GM21528 (cell line): ENCODE measurements at regions not wholly inside any gene's neighbourhood (a gene's known extent, or its start where the extent isn't known, plus 50 kb on each side); places are given as distances from the start of the nearest gene placed in this dataset.

Experiments used
- ATAC-seq: cut with Tn5 transposase; IDR thresholded peaks from one replicate; pipeline ENCODE4 v1.9.1; 2021; ENCODE audit warnings: mild to moderate bottlenecking, moderate library complexity; ENCODE audit not compliant: unreplicated experiment, low FRiP score

DNA sequence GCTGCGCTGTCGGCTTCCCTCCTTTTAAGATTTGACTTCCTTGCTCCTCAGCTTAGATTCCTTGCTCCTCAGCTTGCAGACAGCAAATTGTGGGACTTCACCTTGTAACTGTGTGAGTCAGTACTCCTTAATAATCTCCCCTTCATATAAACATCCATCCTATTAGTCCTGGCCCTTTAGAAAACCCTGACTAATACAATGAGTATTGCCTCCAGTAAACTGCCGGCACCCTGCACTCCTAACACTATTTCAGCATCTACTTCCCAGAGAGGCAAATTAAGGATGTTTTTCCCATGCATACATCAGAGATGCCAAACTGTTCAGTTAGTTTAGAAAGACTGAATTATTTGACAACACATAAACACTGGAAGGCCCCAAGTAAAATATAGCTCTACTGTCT lies 611.3 kb upstream of the TMEM132C start:
- ATAC-seq, result no peak

DNA sequence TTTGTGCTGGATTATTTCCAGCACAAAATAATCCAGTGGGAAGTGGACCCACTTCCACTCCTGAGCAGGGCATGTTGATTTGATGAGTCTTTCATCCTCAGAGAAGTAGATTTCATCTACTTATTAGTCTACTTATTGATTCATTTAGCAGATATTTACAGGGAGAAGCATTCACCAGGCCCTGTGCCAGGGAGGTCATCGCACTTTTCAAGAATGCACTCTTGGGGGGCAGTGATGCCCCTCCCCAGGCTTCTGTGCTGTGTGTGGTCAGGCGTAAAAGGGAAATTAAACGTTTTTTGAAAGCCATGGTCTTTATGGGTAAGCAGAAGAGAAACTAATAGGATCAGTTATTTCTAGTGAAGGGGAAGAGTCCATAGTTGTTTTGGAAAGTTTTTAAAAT lies 610.7 kb upstream of the TMEM132C start:
- no peak for ATAC-seq

DNA sequence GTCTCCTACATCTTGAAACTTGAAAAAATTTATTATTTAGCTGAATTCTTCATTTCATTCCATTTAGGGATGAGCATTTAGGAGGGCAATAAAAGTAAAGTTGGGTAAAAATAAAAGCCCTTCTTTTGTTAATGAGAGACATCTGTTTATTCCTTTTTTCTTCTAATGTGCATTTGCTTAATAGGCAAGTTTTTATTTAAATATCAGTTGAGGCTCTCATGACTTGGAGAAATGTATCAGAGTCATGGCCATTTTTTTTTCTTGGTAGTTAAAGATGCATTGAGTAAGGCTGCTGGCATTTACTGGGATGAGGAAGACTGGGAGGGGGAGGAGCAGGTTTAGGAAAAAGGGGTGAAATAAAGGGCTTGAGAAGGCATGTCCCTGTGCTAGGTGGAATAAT lies 609.9 kb upstream of the TMEM132C start:
- no peak for ATAC-seq

DNA sequence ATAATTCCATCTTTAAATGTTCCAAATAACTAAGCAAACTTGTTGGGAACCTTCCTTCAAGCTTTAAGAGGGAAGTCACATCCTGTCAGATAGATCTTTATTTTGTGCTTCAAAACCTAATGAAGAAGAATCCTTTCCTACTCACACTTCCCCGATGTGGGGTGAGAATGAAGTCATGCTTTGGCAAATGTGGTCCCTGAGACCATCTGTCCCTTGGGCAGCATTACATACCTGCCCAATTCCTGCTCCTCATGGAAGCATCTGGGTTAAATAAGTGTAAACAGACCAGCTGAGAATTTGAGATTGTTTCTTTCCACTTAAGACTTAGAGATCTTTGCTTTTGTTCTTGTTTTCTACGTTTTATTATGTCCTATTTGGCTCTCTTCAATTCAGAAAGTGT lies 606.0 kb upstream of the TMEM132C start:
- no peak for ATAC-seq

DNA sequence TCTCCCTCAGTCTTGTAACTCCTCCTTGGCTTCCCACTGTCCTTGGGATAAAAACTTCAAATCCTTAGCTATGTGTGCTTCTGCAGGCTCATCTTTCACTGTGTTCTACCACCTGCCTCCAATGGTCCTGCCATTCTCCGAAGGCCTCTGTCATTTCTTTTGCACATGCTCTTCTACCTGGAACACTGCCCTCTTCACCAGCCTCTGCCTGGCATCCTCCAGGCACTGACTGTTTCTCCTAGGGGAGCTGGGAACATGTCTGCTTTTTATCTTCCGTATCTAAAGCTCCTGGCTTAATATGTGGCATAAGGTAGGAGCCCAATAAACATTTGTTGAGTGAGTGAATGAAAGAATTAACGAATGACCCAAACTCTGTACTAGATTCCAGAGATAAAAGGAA lies 603.3 kb upstream of the TMEM132C start:
- no peak for ATAC-seq

DNA sequence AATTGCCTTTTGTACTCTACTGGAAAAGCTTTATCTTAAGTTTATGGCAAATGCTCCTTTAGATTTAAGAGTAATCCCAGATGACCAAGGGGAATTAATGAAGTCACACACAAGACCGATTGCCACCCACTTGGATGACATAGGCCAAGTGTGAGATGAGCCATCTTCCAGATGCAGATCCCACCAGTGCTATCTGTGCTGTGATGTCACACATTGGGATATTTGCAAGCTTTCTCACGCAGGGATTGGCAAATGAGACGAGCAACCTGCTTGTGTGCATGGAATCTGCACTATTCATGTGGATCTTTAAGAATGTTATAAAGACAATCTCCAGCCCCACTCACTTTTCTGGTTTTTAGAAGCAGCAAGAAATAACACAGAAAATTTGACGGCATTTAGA lies 602.1 kb upstream of the TMEM132C start:
- ATAC-seq, result no peak

DNA sequence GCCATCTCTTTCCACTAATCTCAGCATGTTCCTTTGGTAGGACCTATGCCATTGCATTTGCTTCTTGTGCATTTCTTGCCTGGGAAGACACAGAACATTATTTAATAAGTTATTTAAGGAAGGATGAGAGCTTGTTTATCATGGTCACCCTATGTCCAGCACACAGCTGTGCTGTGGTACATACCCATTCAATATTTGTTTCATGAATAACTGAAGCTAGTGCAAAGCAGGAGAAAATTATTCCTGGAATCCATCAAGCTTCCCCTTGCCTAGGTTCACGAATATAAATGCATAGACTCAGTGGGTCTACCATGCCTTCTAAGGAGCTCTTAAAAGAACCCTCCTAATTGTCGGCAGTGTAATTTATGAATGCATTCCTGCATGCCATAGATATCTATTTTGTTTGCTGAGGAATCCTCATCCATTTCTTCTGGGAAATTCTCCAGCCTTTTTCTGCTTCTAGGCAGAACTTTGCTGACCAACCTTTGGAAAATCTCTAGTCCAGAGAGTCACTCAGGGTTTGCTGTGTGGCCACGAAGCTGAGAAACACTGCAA lies 599.8 kb upstream of the TMEM132C start:
- no peak for ATAC-seq

DNA sequence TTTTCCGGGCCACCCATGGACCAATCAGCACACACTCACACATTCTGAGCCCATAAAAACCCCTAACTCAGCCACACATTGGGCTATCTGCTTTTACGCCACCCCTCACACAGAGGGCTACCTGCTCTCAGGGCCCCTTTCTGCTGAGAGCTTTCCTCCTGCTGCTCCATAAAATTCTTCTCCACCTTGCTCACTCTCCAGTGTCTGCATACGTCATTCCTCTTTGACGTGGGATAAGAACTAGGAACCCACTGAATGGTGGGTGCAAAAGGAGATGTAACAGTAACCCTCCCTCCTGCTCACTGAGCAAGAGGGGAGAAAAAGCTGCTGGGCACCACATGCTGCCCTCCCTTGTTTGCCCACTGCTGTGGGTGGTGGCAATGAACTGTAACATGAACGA lies 596.7 kb upstream of the TMEM132C start:
- ATAC-seq, result no peak

DNA sequence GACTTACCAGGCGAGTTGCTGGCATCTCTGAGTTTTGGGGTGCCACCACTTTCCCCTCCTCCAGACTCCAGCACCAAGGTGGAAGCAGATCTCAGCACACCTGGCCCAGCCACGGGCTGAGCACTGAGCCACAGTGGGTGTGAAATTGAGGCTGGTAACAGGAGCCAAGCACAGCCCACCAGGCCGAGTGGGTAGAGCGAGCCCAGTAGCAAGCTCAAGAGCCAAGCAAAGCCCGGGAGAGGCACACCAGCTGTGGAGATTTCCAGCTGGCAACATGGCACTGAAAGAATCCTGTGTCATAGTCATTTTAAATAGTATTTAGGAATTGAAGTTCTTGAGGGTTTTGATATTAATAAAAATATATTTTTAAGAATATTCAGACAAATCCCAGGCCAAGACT lies 596.2 kb upstream of the TMEM132C start:
- ATAC-seq, result no peak

DNA sequence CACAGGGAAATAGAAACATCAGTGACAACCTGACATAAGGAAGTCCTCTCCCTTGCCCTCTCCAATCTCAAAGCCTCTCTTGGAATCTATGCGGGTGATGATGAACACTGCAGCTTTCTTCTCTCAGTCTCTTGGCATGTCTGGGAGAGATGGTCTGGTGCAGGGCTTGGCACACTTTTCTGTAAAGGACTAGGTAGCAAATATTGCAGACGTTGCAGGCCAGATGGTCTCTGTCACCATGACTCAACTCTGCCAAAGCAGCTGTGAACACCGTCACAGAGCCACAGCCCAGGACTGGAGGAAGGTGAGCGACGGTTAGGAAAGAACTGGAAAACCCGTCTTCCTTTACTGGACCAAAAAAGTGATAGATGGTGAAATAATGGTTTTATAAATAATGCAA lies 591.0 kb upstream of the TMEM132C start:
- no peak for ATAC-seq

DNA sequence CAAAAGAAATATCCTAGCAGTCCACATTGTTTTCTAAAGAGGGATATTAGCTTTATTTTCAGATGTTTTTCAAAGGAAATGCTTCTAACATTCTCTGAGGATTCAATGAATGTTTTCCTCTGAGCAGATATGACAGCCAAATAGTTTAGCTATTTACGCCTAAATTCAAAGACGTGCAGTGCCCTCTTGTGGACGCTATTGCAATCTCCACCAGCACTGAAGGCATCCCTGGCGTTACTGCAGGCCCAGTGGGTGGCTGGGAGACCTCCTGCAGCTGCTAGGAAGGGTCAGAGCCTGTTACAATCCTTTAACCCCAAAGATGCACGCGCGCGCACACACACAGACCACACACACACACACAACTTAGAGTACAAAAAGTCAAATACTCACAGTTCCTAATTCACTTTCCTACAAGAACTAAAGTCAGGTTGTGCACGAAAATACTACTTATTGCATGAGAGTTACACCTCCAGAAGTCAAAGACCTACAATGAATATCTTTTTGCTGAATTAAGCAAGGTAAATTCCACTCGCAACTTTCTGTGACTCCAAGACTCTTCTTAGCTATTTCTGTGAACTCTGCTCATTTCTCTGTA lies 589.3 kb upstream of the TMEM132C start:
- peak; percentile 63 for ATAC-seq

DNA sequence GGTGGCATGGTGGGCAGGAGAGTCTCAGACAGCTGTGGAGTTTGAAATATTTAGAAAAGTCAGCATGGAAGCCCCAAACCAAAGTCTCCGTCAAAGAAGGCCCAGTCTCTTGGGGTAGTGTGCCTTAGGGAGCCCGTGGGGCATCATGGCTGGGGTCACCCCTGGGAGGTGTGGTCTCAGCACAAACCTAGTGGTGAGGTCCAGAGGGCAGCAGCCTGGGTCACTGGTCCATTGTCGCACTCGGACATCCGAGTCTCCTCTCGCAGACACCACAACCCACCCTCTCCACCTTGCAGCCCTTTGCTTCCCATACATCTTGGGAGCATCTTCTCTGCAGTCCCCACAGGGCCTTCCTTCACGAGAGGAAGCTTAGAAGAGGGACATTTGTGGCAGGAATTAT lies 588.0 kb upstream of the TMEM132C start:
- ATAC-seq, result no peak

DNA sequence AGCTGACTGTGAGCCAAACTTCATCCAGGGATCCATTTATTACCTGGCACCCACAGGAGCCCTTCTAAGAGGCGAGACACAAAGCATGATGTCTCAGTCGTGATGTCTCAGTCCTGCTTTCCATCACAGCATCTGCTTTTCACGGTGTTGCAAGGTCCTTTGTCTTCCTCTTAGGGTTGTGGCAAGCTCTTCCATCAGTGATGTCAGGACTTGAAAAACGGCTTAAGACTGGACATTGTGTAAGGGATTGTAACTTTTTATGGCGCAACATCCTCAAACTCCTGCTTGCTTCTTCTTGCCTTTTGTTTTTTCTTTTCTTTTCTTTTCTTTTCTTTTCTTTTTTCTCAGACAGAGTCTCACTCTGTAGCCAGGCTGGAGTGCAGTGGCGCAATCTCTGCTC lies 586.5 kb upstream of the TMEM132C start:
- ATAC-seq, result no peak

DNA sequence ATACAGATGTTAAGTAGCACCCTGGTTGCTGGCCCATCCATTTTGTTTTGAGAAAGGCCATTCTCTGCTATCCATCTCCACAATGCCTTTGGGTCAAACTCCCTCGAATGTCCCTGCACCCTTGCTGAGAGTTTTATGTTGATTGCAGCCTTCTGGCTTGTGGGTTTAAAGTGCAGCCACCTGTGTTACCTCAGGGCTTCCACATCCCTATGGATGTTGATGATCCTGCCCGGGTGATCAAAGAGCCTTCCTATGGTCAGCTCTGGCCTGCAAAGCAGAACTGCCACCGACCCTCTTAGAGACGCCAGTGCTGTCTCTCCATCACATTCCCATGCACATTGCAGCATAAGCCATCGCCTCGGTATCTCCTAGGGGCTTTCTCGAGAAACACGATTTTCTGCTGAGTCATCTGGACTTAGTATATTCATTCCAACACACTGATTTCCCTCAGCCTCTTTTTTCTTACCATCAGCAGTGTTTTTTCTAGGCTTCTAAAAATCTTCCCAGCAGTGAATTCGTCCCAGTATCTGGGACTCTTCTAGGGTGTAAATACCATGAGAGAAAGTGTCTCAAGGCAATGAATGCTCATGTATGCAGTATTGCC lies 585.7 kb upstream of the TMEM132C start:
- ATAC-seq, result no peak

DNA sequence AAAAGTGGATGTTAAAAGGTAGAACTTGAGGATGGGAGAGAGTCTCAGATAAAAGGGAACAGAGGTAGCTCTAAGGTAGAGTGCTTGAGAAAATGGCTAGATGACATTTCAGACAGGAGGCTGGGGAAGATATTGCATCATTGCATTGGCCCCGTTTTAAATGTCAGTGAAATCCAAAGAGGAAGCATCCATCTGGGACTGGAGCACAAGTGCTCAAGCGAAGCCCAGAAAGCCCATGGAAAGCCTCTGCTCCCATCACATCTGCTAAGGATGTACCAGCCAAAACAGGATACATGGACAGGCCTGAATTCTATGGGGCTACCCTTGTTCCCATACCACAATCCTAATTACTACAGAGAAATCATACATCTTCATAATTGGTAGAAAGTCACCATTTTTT lies 581.5 kb upstream of the TMEM132C start:
- ATAC-seq, result no peak

DNA sequence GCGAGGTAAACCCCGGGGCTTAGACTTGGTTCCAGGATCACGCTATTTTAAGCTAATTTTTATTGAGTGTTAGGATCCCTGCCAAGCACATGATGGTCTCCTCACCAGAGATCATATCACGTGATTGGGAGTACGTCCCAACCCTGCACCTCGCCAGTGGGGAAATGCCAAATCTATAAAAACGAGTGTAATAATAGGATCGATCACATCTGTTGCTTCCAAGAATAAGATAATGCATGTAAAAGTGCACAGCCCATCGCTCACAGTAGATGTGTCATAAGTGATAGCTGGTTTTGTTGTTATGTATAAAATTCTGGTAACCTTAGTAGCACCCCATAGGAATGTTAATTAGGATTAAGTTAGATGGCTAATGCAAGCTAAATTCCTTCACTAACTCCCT lies 581.0 kb upstream of the TMEM132C start:
- no peak for ATAC-seq

DNA sequence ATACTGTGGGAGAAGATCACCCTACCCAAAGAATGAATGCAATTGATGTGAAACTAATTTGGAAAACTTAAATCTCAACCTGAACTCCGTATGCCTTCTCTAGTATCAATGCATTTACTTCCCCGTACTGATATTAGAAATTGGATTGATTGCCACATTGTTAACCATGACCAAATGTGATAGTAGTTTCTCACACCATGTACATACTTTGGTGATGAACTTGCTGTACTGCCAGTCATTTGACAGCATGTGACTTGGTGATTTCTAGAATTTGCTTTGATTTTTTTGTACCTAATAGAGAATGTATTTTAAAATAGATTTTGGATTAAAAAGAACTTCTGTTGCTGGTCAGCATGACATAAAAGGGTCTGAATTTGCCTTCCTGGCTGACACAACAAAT lies 579.8 kb upstream of the TMEM132C start:
- ATAC-seq, result no peak

DNA sequence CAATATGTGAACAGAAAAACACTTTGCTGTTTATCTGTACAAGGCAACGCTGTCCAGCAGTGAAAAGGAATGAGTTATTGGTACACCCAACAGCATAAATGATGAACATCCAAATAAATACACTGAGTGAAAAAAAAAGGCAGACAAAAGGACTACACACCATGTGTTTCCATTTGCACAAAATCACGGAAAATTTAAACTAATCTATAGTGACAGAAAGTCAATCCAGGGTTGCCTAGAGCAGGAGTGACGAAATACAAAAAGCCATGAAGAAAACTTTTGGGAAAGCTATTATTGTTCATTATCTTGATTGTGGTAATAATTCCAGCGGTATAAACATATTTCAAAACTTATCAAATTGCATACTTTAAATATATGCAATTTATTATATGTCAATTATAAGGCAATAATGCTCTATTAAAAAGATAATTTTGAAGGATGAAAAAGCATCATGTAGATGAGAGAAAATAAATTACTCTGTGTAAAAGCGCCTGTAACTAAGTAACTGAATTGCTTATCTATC lies 578.0 kb upstream of the TMEM132C start:
- no peak for ATAC-seq

DNA sequence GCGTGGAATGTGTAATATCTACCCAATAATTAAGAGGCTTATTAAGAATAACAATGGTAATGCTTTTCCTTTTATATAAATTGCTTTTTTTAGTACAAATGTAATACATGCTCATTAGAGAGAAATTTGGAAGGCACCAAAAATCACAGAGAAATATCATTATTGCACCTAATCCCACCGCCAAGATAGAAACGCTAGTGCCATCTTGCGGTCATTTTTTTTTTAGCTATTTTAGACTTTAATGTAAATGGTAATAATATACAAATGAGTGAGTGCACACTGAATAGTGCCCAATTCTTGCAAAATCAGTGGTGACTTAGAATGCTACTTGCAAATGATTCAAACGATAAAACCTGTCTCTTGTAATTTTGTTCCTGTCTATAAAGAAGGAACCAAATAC lies 576.8 kb upstream of the TMEM132C start:
- ATAC-seq, result no peak

DNA sequence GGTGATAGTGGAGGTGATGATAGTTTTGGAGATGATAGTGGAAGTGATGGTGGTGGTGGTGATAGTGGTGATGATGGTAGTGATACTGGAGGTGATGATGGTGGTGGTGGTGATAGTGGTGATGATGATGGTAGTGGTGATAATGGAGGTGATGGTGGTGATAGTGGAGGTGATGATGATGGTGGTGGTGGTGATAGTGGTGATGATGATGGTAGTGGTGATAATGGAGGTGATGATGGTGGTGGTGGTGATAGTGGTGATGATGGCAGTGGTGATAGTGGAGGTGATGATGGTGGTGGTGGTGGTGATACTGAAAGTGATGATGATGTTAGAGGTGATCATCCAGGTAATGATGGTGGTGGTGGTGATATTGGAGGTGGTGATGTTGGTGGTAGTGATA lies 570.0 kb upstream of the TMEM132C start:
- no peak for ATAC-seq

DNA sequence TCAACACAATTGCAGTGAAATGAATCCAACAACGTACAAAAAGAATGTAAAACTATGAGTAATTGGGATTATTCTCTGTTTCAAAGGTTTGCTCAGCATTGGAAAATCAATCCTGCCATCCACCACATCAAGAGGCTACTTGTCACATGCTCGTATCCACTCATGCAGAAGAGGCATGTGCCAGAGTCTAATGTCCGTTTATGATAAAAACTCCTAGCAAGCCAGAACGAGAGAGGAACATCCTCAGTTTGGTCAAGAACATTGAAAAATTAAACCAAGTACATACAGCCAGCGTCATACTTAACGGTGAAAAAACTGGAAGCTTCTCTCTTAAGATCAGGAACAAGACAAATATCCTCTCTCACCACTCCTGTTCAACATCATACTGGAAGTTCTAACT lies 563.9 kb upstream of the TMEM132C start:
- no peak for ATAC-seq

DNA sequence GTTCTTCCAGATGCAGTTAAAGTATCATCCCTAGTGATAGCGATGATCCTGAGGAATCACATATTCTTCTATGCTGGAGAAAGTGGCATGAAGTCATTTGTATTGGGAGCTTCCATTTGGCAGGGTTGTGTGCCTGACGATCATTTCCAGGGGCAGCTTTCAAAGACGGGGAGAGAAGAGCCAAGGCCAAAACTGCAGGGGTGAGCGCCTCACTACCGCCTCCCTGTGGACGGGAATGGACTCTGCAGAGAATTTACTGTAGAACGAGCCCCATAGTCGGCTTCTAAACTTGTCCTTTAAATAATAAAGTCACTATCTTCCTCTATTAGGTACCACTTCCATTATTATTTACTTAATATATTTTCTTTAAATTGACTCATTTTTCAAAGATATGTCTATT lies 555.9 kb upstream of the TMEM132C start:
- no peak for ATAC-seq
